Activated CD4-positive, CD25-positive, alpha-beta regulatory T cell treated with anti-CD3 and anti-CD28 coated beads, Interleukin-2, amount 50 U/mL, for 72 hours (primary cell): ENCODE measurements at regions not wholly inside any gene's neighbourhood (a gene's known extent, or its start where the extent isn't known, plus 50 kb on each side); places are given as distances from the start of the nearest gene placed in this dataset.

Experiments
- DNase-seq: peaks from one replicate; pipeline ENCODE4 v3.0.0; 2021

DNA sequence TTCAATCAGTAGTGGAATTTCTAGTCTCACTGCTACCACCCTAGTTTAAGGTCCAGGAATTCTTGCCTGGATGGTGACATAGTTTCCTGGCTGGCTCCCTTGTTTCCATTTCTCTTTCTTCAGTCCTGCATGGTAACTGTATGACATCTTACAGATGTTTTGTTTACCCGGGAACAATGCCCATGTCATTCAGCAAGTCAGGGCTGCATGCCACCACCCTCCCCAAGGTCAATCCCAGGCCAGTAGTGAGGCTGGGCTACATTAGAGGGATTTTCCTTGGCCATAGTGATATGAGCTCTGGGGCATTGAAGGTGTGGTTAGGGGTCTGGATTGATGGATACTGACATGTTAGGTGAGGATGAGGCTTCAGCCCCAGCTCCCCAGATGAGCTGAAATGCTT, 114.9 kb upstream of the E2F8 start:
- DNase-seq = no peak

DNA sequence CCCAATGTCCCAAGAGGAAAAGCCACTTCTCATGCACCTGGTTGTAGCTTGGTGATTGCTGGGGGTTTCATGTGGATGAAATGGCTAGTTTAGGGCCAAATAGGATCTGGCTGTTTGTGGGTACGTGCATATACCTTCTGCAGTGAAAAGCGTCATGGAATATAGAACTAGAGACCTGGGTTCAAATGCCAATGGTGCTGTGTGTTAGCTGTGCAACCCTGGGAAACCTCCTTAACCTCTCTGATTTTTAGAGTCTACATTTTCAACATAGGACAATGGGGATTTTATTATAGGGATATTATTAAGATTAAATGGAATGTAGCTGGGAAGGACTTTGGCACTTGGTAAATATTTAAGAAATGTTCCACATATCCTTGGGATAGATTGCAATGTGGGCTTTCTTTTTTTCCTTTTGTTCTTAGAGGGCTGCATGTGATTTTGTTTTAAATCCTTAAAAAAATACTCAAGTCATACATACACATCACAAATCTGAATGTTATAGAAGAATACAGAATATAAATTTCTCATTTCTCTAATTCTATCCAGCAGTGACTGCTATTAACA, 112.6 kb upstream of the E2F8 start:
- DNase-seq = no peak

DNA sequence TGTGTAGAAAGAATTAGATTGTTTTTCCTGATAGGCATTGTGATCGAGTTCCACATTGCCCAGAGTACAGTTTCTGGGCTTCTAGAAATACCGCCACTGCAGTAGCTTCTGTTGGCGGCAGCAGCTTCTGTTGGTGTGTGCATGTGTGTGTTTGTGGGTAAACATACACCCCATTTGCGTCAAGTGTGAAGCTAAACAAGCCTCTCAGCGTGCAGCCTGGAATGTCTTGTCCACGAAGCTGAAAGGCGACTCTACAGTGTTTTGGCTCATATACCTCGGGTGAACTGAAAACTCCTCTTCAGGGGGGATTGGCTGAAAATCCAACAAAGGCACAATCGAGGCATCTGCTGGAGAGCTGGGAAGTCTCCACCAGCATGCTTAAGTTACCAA, 112.0 kb upstream of the E2F8 start:
- DNase-seq = no peak

DNA sequence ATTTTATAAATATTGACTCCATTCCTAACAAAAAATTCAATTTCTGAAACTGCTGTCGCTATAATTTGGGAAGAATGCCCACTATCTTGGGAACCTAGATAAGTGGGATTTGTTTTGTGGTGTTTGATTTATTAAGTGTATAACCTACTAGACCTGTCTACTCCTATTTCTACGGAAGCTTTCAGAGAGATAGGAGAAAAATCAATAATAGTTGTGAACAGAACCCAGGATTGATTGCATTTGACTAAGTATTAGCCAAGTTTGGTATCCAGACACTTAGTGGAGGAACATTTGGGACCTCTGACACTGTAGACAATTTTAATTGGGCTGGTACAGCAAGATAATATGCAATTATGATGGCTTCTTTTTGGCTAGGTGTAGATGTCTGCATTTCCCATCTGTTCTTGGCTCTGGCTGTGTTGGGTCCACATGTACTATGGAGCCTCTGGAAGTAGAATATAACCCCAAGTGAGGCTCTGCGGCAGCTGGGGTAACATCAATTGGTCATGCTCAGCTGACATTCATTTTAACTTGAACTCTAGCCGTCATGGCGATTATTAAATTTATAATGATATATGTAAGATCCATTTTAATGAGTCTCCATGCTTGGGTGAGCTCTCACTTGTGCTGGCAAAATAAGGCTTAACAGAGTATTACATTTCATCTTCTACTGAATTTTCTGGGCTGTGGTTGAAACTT, 111.5 kb upstream of the E2F8 start:
- no peak for DNase-seq

DNA sequence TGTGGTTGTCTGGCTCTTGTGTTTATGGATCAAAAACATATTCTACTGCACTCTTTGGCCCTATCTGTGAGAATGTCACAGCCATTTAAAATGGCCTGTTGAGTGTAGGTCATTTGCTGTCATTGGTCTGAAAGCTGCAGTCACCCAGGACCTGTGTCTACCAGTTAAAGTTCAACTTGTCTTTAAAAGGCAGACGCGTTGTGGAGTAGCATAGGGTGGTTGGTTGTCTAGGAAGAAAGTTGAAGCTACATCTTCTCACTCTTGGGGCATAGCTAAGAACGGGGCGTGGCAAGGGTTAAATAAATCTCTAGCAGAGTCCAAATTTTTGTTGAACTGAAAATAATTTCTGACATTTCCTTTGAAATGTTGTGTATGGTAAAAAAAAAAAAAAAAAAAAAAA, 110.7 kb upstream of the E2F8 start:
- no peak for DNase-seq

DNA sequence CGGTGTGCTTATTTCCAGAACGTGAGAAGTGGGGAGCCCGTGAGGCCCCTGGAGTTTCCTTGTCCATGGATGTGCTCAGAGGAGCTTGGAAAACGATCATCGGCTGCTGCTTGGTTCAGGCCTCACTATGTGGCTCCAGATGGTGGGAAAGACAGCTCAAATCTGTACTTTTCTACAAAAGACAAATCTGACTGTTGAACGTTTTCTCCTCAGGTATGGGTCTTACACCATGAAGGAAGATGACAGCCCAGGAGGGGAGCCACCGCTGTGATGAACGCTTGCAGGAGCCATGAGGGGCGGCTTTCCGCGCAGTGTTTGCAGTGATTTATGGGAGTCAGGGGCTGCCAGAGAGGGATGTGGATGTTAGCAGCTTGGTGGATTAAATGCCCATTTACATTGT, 109.4 kb upstream of the E2F8 start:
- DNase-seq = no peak

DNA sequence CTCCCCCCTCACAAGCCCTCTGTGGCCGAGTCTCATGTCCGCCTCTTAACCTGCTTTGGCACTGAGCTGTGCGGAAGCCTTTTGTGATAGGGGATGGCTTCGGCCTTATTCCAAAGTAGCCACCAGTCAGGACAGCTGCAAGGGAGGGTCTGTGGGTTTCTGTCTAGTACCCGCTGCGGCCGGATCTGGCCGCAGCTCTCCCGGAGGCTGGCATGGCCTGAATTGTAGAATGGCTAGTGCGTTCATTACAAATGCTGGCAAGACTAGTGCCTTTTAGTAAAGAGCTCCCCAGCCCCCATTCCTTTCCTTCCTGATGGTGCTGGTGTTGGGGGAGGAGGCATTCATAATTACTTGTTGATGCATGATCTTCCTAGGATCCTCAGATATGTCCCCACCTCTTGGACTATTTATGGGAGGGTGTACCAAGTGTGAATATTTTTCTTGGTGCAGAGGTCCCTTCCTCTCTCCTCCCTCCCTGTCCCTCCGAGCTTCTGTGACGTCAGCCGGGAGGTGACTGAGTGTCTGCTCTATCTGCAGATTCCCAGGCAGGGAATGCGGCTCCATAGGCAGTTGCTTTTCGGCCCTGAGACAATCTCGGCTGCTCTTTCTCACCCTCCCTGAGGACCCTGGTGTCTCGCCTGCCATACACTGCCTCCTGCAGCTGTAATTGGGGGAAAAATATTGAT, 108.7 kb upstream of the E2F8 start:
- DNase-seq = no peak

DNA sequence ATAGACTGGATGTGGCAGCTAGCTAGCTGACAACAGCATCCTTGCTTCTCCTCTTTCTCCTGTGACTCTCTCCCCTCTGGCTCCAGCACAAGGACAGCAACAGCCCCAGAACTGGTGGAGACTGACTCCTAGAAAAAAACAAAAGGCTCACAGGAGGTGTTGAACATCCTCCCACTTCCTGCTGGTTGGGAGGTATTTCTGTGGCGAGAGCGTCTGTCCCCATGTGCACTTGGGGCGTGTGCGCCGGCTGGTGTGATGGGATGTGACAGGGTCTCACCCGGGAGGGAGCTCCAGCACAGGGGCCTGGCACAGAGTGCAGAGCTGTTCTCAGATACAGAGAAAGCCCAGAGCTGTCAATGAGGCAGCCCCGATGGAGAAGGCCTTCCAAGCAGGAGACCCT, 107.2 kb upstream of the E2F8 start:
- DNase-seq = no peak

DNA sequence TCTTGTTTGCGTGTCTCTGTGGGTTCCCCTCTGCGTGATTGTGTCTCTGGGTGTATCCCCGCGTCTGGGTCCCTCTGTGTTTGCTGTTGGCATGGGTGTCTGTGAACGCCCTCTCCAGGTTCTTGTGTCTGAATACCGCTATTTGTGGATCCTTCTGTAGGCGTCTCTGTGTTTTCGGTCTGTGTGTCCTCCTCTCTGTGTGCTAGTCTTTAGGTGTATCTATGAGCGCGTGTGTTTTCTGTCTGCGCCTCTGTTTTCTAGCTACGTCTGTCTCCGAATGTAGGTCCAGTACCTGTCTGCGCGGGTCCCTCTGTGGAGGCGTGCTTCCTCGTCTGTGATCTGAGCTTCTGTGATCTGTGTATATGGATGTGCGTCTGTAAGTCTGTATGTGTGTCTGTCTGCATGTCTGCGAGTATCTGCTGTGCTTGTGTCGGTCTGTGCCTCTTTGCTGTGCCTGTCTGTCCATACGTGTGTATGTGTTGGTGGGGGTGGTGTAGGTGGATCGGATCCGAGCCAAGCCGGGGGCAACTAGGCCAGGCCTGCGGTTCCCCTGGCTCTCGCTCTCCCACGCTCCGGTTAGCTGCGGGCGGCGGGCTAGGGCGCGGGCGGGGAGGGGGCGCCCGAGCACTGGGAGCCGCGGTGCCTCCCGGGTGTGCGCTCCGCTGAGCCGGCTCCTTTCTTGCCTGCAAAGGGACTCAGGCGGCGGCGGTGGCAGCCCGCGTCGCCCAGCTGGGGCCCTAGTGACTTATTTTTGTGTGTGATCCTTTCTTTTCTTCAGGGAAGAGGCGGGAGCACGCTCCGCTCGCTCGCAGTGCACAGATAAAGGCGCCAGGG, 105.3 kb upstream of the E2F8 start:
- no peak for DNase-seq

DNA sequence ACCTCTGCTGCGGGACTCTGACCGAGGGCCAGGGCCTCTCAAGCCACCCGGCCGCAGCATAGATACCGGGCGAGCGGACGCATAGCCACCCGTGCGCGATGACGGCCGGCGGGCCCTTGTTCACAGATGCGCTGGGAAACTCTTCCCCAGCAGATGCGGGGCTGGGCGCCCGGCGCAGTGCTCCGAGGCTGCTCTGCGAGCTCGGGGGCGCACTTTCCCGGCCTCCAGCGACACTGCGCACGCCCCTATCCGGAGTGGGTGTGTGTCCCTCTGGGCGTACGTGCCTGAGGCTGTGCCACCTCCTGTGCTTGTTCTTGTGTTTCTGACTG, 104.7 kb upstream of the E2F8 start:
- DNase-seq = no peak

DNA sequence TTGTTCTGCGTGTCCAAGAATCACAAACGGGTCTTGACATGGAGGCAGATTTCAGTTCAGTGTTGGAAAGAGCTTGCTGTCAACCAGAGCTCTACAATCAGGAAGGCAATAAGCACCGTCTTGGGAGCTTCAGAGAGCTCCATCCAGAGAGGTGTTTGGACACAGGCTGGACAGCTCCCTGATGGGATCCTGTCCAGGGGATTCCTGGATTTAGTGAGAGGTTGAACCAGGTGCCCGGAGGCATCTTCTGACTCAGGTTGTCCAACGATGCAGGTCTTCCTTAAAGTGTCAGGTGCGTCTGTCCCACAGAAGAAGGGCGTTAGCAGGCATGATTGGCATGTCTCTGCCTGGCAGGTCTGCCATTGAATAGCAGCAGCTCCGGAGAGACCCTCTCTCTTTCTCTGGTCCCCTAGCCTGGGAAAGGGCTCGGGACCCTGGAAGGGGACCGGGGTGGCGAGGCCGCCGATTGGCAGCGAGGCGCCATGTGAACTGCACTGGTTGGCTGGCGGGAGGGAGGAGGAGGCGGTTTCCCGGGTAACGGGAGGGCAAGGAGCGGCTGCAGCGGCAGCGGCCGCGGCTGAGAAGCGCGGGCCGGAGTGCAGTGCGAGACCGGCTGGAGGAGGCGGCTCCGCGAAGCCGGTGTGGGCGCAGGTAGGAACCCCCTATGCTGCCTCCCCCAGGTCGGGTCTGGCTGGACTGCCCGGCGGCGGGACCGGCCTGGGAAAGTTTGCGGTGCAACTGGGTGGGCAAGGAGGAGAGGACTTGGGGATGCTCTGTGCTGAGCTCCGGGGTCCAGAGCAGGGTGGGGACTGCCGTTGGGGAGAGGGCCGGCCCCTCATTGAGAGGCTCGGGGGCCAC, 104.1 kb upstream of the E2F8 start:
- DNase-seq = no peak

DNA sequence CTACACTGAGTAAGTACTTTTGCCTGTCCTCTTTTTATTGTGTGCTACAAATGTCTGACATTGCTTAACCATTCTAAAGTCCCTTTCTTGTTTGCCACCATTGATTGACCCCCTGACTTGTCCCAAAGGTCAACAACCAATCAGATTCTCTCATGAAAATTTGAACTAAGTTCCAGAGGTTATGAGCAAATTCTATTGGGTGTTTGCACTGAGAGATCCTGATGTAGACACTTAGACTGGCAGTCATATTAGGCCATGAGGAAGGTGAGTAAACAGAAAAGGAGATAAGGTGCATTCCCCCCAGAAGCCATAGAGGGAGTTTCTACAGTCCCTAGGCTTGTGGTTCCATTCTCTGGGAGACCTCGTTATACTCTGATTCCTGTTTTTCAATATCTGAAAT, 101.3 kb upstream of the E2F8 start:
- no peak for DNase-seq

DNA sequence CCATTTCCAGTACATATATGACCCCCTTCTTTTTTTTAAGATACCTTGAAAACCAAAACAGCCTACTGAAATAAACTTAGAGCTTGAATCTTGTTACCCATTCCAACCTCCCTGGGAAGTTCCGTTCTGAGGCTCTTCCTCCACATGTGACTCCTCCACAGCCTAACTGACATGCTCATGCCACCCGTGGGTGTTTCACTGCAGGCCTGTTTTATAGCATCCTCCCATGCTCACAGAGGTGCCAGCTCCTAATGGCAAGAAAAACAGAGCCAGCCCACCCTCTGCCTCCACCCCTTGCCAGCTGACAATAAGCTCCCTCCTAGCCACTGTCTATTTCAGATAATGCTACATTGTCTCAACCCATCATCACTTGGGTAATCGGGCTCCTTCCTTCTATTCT, 97.6 kb upstream of the E2F8 start:
- no peak for DNase-seq

DNA sequence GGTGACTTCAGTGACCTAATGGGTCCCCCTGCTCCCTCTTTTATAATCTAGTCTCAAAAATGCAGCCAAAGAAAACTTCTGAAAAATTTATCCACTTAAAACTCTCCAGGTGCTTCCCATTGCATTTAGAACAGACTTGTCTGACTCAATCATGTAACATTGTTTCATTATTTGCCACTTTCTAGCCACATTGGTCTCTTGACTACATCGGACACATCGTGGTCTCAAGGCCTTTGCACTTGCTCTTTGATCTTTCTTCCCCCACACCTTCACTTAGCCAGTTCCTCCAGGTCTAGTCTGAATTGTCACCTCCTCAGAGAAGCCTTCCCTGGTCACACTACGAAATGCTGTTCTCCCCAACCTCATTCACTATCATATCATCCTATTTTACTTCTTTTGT, 97.0 kb upstream of the E2F8 start:
- DNase-seq = no peak

DNA sequence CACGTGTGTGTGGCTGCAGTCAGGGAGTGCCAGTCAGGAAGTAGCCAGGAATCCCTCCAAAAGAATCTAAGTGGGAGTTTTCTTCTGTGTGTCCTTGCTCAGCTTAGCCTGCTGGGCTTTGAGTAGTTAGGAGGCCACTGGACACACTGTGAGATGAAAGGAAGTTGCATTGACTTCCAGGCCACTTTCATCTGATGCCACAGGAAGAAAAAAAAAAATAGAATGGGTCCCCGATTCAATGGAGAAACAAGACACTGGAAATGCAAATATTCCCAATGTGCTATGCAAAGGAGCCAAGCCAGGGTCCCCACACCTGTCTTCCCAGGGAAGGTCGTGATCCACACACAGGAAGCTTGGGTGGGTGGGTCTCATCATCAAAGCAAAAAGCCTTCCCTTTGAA, 95.6 kb upstream of the E2F8 start:
- no peak for DNase-seq

DNA sequence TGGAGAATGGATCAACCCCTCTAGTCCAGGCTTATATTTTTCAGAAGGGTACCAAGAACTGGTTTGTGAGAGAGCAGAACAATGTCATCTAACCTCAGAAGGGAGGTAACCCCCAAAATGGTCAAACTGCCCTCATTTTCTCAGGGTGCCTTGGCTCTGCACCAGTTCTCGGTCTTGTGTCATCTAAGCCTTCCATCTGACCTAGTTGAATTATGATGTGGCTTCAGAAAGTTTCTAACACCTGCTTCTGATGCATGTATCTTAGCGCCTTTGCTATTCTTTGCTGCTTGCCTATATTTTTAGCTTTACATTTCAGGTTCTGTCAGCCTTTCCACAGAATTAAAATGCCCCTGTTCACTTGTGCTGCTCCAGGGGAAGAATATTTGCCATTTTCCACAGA, 91.7 kb upstream of the E2F8 start:
- no peak for DNase-seq

DNA sequence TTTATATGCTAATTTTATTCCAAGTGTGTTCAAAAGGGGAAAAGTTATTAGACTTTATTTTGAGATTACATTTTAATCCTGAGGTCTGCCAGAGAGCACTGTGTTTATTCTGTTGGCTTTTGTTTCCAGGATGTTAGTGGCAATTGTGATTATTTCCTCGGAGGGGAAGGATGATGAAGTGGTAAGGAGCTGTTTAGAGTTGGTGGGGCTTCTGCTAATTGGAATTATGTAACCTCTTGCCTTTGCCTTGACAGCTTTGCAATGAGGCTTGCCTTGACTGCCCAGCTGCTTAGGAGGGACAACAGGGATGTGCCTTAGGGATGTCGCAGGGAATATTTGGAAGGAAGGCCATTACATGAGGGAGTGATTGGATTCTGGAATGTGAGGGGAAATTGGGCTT, 89.7 kb upstream of the E2F8 start:
- DNase-seq = no peak

DNA sequence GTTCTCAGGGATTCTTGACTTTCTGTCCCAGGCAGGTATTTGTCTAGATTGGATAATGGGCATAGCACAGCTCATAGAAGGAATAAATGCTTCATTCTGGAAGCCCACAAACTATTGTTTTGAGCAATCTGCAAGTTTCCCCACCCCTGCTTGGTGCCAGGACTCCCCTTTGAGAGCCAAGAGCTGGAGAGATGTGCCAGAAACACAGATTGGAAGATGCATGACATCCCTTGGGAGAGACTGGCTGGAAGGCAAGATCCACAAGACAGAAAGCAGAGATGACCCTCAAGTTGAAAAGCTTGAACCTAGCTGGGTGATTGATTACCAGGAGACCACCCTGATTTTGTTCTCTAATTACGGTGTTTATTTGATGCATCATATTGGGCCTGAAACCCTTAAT, 89.2 kb upstream of the E2F8 start:
- no peak for DNase-seq

DNA sequence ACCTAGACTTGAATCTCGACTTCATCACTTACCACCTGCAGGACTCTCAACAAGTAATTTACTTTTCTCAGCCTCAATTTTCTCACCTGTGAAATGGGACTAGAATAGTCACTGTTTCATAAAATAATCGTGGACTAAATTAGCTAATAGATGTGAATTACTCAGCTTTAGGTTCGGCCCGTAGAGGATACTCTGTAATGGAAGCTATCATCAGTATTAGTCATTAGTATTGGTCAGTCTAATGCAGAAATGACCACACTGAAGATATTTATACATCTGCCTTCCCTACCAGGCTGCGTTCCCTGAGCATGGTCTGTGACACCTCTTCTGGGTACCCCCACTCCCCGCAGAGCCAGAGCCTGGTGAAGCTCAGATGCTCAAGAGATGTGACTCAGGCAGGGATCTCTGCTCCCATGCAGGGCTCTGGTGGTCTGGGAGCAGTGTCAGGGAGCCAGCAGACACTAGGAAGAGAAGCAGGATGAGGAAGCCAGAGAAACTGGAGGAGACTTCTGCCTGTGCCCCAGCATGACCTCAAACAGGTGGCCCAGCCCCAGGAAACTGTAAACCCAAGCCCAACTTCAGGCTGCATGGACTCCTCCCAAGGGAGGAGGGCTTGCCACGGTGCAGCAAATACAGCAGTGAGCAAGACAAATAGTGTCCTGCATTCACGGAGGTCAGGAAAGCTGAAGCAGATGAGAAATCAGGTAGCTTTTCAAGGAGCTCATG, 88.0 kb upstream of the E2F8 start:
- DNase-seq = no peak

DNA sequence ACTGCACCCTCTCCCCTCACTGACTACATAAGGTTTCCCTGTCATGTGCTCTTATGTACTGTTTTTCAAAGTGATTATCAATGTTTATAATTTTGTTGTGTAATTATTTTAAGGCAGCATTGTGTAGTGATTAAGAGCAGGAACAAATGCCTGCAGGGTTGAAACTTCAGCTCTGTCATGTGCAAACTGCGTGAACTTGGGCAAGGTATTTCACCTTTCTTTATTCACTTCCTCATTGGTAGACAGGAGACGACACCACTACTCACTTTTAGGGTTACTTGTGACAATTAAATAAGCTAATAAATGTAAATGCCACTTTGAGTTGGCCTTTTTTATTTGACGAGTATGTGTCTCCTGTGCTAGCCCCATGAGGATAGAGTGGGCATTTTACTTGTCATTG, 86.5 kb upstream of the E2F8 start:
- DNase-seq = no peak

DNA sequence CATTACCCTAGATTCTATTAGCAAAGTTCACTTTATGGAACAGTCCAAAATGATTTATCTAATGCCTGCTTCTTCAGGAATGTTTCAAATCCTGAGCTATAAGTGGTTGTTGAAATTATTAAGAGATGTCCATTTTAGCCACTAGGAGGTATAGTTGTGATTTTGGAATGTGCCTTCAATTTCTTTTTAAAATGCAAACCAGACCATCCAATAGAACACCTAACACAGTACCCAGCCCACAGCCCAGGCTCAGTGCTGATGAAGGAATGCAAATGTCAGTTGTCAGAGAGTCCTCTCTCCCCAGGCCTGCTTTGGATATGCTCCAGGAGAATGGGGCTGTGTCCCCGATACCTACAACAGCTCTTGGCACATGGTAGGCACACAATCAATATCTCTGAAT, 85.8 kb upstream of the E2F8 start:
- DNase-seq = no peak

DNA sequence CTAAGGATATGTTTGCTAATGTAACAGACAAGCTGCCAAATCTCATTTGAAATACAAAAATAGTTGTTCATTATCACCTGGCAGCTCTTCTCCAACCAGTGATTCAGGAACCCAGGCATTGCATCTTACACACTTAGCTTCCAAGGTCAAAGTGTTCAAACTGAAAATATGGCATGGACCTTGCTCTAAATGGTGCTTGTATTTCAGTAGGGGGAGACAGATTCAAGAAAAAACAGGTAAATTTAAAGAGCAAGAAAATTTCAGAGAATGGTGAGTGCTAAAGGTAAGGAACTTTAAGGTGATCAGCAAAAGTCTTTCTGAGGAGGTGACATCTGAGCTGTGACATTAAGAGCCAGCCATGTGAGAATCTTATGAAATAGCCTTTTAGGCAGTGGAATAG, 82.8 kb upstream of the E2F8 start:
- no peak for DNase-seq
